Endothelial cell (in vitro differentiated cells): ENCODE measurements at regions not wholly inside any gene's neighbourhood (a gene's known extent, or its start where the extent isn't known, plus 50 kb on each side); places are given as distances from the start of the nearest gene placed in this dataset.

ENCODE experiments used
- DNase-seq: peaks from one replicate; pipeline ENCODE4 v3.0.0; 2021; ENCODE audit warnings: low spot score
- H3K27ac Mint-ChIP-seq: one replicate; pipeline ENCODE4 v1.8.0; 2021; ENCODE audit warnings: mixed read lengths, inconsistent platforms; ENCODE audit not compliant: unreplicated experiment
- H3K27me3 Mint-ChIP-seq: one replicate; pipeline ENCODE4 v1.8.0; 2021; ENCODE audit warnings: mild to moderate bottlenecking, moderate library complexity, mixed read lengths, inconsistent platforms; ENCODE audit not compliant: unreplicated experiment
- H3K36me3 Mint-ChIP-seq: one replicate; pipeline ENCODE4 v1.8.0; 2021; ENCODE audit warnings: mild to moderate bottlenecking, low read depth, mixed read lengths, inconsistent platforms; ENCODE audit not compliant: unreplicated experiment
- H3K4me1 Mint-ChIP-seq: one replicate; pipeline ENCODE4 v1.8.0; 2021; ENCODE audit warnings: mild to moderate bottlenecking, mixed read lengths, inconsistent platforms; ENCODE audit not compliant: unreplicated experiment
- H3K4me3 Mint-ChIP-seq: one replicate; pipeline ENCODE4 v1.8.0; 2021; ENCODE audit warnings: mild to moderate bottlenecking, mixed read lengths, inconsistent platforms; ENCODE audit not compliant: unreplicated experiment
- H3K9me3 Mint-ChIP-seq: one replicate; pipeline ENCODE4 v1.8.0; 2021; ENCODE audit warnings: mixed read lengths, inconsistent platforms; ENCODE audit not compliant: unreplicated experiment
- CTCF ChIP-seq: fragments of 200-600 bp; sonication (generic); IDR thresholded peaks from one replicate; pipeline ENCODE4 v1.5.0; 2021; ENCODE audit warnings: antibody characterized with exemption; ENCODE audit not compliant: unreplicated experiment

GRCh38 chr1:90273241-90273774 lies 278.4 kb downstream of the ZNF326 start:
- no peak overlapping the region for H3K4me3 Mint-ChIP-seq
- H3K27ac Mint-ChIP-seq, result no peak overlapping the region
- H3K36me3 Mint-ChIP-seq, result no peaks in the 10 kb centered on the region
- no peak for TF ChIP-seq CTCF
- no peak for DNase-seq
- H3K9me3 Mint-ChIP-seq, result no peaks in the 10 kb centered on the region
- H3K4me1 Mint-ChIP-seq, result no peaks in the 10 kb centered on the region
- H3K27me3 Mint-ChIP-seq, result peaks cover 3% of the 10 kb centered on the region

- DNase-seq, result no peak
These were observed 267.9 kb downstream of the ZNF326 start for GRCh38 chr1:90262791-90263190.

GRCh38 chr1:90262286-90262685 lies 267.4 kb downstream of the ZNF326 start:
- Mint-ChIP-seq H3K9me3 (no peaks in the 10 kb centered on the region), H3K4me3 (no peak overlapping the region), H3K27me3 (no peaks in the 10 kb centered on the region), H3K4me1 (peaks cover 3% of the 10 kb centered on the region), H3K27ac (no peak overlapping the region), H3K36me3 (no peaks in the 10 kb centered on the region)
- no peak for DNase-seq
- no peak for TF ChIP-seq CTCF

More at GRCh38 chr1:90262791-90263190, 267.9 kb downstream of the ZNF326 start:
- Mint-ChIP-seq H3K27me3 (no peaks in the 10 kb centered on the region), H3K36me3 (no peaks in the 10 kb centered on the region), H3K27ac (no peak overlapping the region), H3K4me1 (peaks cover under 1% of the 10 kb centered on the region), H3K4me3 (no peak overlapping the region), H3K9me3 (no peaks in the 10 kb centered on the region)
- no peak for TF ChIP-seq CTCF

GRCh38 chr1:90246069-90246468 lies 251.2 kb downstream of the ZNF326 start:
- Mint-ChIP-seq H3K27ac (no peak overlapping the region), H3K9me3 (no peaks in the 10 kb centered on the region), H3K4me1 (no peaks in the 10 kb centered on the region), H3K4me3 (no peak overlapping the region), H3K36me3 (no peaks in the 10 kb centered on the region), H3K27me3 (peaks cover 2% of the 10 kb centered on the region)
- no peak for TF ChIP-seq CTCF
- no peak for DNase-seq

GRCh38 chr1:90236493-90236892 lies 241.6 kb downstream of the ZNF326 start:
- H3K4me3 Mint-ChIP-seq, result no peak overlapping the region
- no peaks in the 10 kb centered on the region for H3K36me3 Mint-ChIP-seq
- H3K27me3 Mint-ChIP-seq, result no peaks in the 10 kb centered on the region
- no peaks in the 10 kb centered on the region for H3K4me1 Mint-ChIP-seq
- TF ChIP-seq CTCF, result no peak
- no peak for DNase-seq
- H3K27ac Mint-ChIP-seq, result no peak overlapping the region
- H3K9me3 Mint-ChIP-seq, result no peaks in the 10 kb centered on the region
